ENCODE measurements at regions not wholly inside any gene's neighbourhood (a gene's known extent, or its start where the extent isn't known, plus 50 kb on each side); places are given as distances from the start of the nearest gene placed in this dataset.

DNA sequence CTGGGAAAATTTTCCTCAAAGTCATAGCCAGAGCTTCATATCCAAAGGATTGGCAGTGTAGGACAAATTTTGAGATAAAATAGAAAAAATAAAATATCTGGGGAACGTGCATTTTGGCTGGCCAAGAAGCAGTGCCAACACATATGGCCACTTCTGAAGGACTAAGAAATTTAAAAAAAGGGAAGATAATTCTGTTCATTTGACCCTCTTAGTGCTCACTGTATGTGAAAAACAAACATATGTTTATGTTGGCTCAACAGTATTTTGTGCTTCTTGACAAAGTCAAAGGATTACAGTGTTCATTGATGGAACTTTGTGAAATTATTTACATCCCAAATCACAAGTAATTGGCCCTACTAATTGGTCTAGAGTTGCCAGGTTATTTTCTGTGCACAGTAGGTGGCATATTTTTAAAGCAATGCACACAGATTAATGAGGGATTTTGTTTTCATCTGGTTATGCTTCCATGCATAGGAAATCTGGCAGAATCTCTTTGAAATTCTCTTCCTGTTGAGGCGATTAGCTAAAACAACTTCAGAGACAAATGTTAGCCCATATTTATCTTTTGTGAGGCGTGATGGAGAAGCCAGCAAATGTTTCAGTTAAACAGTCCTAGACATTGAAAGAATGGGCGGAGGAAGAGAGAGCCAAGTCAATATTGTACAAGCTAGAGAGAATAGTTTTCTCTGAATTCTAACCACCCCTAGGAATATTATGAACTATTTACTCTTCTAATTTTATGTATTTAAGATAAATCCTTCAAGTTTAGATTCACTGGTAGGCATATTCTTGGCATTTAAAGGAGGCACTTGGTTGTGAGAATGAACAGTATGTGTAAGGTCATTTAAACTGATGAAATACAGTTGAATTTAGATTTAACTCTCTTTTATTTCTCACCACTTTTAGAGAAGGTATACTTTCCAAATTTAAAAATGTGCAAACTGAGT, 237.7 kb upstream of the MBL2 start:
- Mint-ChIP-seq H3K4me3 (ENCODE audit: unreplicated experiment) (no peak overlapping the region), H3K36me3 (ENCODE audit: insufficient read depth, unreplicated experiment) (no peaks in the 10 kb centered on the region), H3K4me1 (ENCODE audit: insufficient read depth, unreplicated experiment) (no peaks in the 10 kb centered on the region), H3K9me3 (ENCODE audit: unreplicated experiment) (peaks cover 6% of the 10 kb centered on the region), H3K27ac (ENCODE audit: low read depth, unreplicated experiment) (no peak overlapping the region), H3K27me3 (ENCODE audit: insufficient read depth, unreplicated experiment) (no peaks in the 10 kb centered on the region)
- intact Hi-C loops (cut with micrococcal nuclease) = no loop called here
- POLR2A ChIA-PET = no interaction called here
- no TSS peak for BruUV-seq (replicated peaks)
- no peak for TF ChIP-seq CTCF (IDR thresholded peaks at IDR 0.05; ENCODE audit: unreplicated experiment)
- DNase-seq (ENCODE audit: unreplicated experiment) = no peak
- CTCF ChIA-PET = interaction anchor here (0.7 kb wide), 1 partner anchor 1294 kb away, joined by 3 read pairs; no protein-coding TSS in a partner anchor

DNA sequence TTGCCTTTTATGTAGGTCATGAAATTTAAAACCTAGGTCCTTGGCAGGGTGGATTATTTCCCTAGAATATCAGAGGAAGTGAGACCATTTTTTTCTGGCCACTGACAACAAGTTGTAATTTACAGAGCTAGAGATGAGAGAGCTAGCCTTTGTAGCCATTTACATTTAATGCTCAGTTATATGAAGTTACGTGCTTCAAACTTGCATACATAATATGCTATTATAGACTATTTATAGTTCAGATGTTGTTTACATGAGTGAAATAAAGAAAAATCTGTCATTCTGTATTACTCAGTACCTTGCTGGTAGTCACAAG, 234.9 kb upstream of the MBL2 start:
- Mint-ChIP-seq H3K27me3 (ENCODE audit: insufficient read depth, unreplicated experiment) (no peaks in the 10 kb centered on the region), H3K9me3 (ENCODE audit: unreplicated experiment) (peaks cover 6% of the 10 kb centered on the region), H3K4me1 (ENCODE audit: insufficient read depth, unreplicated experiment) (peaks cover 6% of the 10 kb centered on the region), H3K4me3 (ENCODE audit: unreplicated experiment) (no peak overlapping the region), H3K36me3 (ENCODE audit: insufficient read depth, unreplicated experiment) (no peaks in the 10 kb centered on the region), H3K27ac (ENCODE audit: low read depth, unreplicated experiment) (no peak overlapping the region)
- POLR2A ChIA-PET = interaction anchor here (0.7 kb wide), 1 partner anchor 843 kb away, joined by 3 read pairs; no protein-coding TSS in a partner anchor
- DNase-seq (ENCODE audit: unreplicated experiment) = no peak
- CTCF ChIA-PET = interaction anchor here (0.6 kb wide), 1 partner anchor 1708 kb away, joined by 3 read pairs; no protein-coding TSS in a partner anchor
- TF ChIP-seq CTCF (IDR thresholded peaks at IDR 0.05; ENCODE audit: unreplicated experiment) = no peak
- BruUV-seq (replicated peaks) = no TSS peak
- intact Hi-C loops (cut with micrococcal nuclease) = no loop called here

GRCh38 chr10:53006663-53007526, 234.3 kb upstream of the MBL2 start:
- Mint-ChIP-seq H3K36me3 (ENCODE audit: insufficient read depth, unreplicated experiment) (no peaks in the 10 kb centered on the region), H3K4me1 (ENCODE audit: insufficient read depth, unreplicated experiment) (peaks cover 6% of the 10 kb centered on the region), H3K27me3 (ENCODE audit: insufficient read depth, unreplicated experiment) (no peaks in the 10 kb centered on the region), H3K9me3 (ENCODE audit: unreplicated experiment) (peaks cover 6% of the 10 kb centered on the region), H3K4me3 (ENCODE audit: unreplicated experiment) (no peak overlapping the region), H3K27ac (ENCODE audit: low read depth, unreplicated experiment) (no peak overlapping the region)
- CTCF ChIA-PET = interaction anchor here (0.6 to 0.7 kb wide), 2 partner anchors 24 to 1709 kb away, joined by 3 read pairs; no protein-coding TSS in a partner anchor
- no TSS peak for BruUV-seq (replicated peaks)
- DNase-seq (ENCODE audit: unreplicated experiment) = no peak
- intact Hi-C loops (cut with micrococcal nuclease) = no loop called here
- POLR2A ChIA-PET = interaction anchor here (0.7 to 1.0 kb wide), 2 partner anchors 11 to 843 kb away, joined by 3 to 4 read pairs; no protein-coding TSS in a partner anchor
- no peak for TF ChIP-seq CTCF (IDR thresholded peaks at IDR 0.05; ENCODE audit: unreplicated experiment)
